ENCODE measurements at regions not wholly inside any gene's neighbourhood (a gene's known extent, or its start where the extent isn't known, plus 50 kb on each side); places are given as distances from the start of the nearest gene placed in this dataset.
"Not testable (repeated sequence)": the region's sequence is repeated elsewhere in the genome, so short reads cannot be mapped to it uniquely, and the experiment has no call there.

DNA sequence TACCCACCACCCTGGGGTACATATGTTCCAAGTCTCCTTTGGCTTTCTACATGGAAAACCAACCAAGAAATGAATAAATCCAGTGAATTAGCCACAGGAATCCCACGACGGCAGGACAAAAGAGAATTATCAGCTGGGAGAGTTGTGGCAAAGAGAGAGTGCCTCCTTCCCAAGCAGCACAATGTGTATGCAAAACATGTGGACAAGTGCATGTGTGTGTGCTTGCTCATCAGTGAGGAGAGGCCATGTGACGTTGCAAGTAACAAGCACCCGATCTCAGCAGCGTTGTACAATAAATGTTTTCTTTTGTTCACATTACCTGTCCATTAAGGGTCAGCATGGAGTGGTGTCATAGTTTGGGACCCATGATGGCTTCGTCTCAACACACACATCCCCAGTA lies 50.0 kb upstream of the EMX2 start:
- DNase-seq (ENCODE audit: low spot score): no peak

DNA sequence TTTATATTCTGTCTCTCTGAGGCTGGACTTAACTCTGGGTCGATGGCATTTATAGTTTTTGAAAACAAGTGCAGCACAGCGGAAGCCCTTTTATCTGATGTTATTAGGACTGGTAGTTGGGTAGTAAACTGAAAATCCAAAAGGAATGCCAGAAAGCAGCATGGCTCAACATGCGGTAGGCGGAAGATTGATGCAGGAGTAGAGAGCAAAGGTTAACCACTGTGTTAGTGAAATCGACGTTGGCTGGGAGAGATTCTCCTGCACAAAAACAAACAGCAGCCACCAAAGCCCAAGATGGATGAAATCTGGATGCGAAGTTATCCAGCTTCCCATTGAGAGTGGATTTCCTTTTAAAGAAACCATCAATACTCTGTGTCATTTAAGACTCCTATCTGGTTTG lies 54.5 kb upstream of the EMX2 start:
- DNase-seq (ENCODE audit: low spot score): no peak

DNA sequence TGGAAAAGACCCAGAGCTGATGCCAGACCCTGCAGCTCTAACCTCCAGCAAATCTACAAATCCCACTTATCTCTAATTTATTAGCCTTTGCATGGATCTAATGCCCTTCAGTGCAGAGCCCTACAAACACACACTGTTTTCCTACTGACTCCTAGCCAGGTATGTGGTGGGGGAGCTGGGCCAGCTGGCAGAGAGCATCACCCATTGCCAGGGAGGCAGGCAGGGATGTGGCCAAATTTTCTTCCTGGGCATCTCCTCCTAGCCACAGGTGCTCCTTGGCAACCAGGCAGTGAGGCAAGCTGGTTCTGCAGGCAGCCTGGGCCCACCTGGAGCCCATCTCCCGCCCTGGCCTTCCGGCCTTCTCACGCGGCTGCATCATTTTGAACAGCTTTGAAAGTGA lies 55.9 kb upstream of the EMX2 start:
- no peak for DNase-seq (ENCODE audit: low spot score)

DNA sequence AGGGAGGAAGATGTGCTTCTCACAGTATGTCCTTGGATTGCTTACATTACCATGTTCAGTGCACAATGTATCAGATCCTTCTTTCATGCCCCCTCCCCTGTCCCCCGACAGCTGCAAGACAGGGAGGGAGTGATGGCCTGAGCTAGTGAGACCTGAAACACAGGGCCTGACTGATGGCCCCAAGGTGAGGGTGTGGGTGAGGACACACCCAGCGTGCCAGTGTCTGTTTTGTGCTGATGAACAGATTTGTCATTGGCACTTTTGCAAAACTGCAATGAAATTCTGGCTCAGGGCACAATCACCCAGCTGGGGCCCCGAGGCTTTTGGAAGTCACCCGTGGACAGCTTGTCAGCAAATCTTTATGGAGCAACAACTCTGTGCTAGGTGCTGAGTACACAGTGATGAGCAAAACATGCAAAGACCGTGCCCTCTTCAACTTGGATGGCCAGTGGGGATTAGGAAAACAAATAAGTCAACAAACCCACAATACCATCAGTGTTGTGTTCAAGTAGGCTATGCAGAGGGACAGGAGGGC lies 59.4 kb upstream of the EMX2 start:
- no peak for DNase-seq (ENCODE audit: low spot score)

DNA sequence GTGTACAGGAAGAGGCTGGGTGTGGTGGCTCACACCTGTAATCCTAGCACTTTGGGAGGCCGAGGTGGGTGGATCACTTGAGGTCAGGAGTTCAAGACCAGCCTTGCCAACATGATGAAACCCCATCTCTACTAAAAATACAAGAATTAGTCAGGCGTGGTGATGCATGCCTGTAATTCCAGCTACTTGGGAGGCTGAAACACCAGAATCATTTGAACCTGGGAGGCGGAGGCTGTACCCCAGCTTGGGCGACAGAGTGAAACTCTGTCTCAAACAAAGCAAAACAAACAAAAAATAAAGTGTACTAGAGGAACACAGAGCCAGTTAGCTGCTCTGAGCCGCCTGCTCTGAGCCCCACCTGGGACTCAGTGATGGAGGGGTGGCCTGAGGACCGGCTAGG lies 61.5 kb upstream of the EMX2 start:
- DNase-seq (ENCODE audit: low spot score): not testable (repeated sequence)

DNA sequence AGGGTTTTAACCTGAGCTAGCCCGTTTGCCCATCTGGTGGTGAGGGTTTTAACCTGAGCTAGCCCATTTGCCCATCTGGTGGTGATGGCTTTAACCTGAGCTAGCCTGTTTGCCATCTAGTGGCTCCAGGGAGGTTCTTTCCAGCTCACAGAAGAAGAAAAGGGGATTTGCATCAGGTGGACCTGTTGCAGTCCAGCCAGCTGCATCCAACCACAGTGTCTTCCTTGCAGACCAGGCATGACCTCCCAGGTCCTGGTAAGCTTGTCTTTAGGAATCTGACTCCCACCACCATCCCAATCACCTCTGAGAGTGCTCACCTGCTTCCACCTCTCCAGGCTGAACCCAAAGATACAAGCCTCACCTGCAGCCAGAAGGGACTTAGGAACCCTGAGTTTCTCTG lies 62.4 kb upstream of the EMX2 start:
- no peak for DNase-seq (ENCODE audit: low spot score)

DNA sequence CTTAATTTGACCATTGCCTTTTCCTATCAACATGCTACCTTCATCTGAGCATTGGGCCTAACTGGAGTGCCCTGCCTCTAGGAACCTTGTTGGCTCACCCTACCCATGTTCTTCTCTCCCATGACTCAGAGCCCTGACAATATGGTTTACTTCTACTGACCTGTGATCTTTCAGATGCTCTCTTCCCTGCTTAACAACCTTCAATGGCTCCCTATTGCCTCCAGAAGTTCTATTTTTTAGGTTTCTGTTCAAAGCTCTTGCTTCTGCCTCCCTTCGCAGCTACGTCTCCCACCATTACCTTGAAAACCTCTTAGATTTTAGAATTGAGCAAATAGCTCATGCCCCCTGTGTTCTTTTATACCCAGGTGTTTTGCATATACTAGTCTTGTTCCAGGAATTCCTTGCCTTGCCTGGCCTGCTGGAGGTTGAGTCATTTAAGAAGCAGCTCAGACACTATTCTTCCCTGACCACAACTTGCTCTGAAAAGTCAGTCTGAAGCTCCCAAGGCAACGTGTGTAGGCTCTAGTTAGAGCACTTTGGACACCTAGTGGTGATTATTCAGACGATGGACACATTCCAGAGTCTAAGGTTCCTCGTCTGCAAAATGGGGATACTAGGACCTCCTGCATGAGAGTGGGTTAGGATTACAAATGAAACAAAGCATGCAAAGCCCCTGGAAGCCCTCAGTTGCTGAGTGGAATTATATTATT lies 64.4 kb upstream of the EMX2 start:
- no peak for DNase-seq (ENCODE audit: low spot score)

DNA sequence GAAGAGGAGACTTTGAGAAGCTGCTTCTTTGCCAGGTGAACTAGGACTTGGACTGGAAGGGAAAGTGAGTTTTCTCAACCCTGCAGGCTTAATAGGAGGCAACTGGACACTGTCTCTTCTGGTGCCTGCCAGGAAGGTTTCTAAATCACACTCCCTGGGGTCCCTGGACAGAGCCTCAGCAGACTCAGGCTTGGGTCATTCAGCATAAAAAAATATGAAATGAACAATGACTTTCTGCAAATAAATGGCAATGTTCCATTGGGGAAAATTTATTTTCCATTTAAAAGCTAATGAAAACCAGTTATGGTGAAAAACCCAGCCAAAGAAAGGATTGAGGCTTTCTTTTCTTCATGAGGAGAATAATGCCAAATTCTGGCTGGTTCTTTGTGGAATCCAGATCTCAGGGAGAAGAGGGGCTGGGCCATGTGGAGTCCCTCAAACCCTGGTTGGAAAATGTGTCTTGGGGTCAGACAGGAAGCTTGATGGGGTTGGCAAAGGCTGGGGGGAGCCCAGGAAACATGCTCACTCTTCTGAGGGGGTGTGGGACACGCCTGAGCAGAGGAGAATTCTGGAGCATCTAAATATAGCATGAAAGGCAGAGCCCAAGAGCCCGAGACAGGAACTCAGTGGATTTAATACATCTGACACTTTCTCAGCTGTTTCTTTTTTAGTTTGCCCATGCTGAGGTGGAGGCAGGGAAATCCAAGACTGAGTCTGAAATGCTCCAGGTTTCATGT lies 65.2 kb upstream of the EMX2 start:
- no peak for DNase-seq (ENCODE audit: low spot score)

DNA sequence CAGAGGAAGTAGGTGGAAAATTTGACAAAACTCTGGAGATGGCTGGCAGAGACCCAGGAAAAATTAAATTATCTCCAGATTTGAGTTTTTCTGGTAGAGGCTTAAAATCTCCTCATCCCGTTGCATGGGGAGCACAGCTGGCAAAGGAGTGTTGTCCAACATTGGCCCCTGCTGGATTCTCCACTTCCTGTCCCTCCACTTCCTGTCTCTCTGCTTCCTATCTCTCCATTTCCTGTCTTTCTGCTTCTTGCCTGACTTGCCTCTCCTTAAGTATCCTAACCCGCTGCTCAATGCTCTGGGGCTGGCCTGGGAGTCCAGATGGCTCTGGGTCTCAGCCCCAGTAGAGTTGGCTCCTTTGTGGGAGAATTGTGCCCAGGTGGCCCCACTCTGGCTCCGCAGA lies 65.8 kb upstream of the EMX2 start:
- DNase-seq (ENCODE audit: low spot score): no peak

DNA sequence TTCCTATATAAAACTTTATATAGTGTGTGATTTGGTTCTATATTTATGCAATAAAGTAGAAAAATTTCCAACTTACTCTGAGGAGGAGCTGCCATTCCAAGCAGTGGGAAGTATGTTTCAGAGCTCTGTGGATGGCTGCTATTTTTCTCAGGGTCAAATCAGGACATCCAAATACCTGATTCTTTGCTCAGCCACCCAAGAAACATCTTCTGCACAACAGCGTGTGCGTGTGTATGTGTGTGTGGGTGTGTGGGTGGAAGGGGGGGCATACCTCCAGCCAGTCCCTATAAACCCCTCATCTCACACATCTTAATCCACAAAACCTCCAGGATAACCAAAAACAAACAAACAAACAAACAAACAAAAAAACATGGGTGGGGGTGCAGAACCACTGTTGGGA lies 66.3 kb upstream of the EMX2 start:
- no peak for DNase-seq (ENCODE audit: low spot score)

DNA sequence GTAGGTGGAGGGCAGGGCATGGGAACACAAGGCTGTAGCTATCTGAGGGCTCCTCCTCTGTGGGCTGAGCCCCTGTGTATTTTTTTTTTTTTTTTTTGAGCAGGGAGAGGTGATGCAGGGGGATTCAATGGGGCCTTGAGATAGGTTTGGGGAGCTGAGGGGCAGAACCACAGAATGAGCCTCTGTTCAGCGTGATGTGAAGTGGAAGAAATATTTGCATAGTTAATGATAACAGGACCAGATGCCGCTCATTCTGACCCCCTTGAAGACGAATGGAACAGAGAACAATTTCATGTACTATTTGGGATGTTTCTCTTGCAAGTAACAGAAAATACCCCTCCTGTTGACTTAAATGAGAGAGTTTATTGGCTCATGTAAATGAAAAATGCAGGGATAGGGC lies 69.7 kb upstream of the EMX2 start:
- no peak for DNase-seq (ENCODE audit: low spot score)

DNA sequence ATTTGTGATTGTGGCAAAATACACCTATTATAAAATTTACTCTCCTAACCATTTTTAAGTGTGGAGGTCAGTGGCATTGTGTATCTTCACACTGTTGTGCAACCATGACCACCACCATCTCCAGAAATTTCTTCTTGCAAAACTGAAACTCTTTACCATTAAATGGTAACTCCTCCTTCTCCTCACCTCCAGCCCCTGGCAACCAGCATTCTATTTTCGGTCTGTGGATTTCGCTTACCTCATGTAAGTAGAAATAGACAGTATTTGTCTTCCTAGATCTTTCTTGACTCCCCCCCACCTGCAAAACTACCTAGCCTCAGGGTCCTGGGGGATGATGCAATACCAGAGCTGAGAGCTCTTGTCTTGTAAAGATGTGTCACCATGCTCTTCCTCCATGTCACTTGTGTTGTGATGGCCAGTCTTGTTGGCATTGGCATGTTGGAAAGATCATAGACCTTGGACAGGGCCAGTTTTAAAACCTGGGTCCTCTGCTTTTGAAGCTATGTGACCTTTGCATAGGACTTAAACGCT lies 71.1 kb upstream of the EMX2 start:
- no peak for DNase-seq (ENCODE audit: low spot score)

DNA sequence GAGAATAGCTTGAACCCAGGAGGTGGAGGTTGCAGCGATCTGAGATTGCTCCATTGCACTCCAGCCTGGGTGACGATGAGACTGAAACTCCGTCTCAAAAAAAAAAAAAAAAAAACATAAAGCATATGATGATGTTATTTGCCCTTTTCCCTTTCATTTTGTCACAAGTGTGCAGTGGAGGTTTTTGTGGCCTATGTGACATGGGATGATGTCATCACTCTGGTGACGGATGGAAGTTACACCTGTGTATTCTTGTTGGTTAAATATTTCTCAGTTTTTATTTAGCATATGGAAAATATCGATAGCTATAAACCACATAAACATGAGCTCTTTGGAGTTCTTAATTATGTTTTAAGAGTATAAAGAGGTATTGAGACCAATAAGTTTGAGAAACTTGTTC lies 71.8 kb upstream of the EMX2 start:
- DNase-seq (ENCODE audit: low spot score): no peak

DNA sequence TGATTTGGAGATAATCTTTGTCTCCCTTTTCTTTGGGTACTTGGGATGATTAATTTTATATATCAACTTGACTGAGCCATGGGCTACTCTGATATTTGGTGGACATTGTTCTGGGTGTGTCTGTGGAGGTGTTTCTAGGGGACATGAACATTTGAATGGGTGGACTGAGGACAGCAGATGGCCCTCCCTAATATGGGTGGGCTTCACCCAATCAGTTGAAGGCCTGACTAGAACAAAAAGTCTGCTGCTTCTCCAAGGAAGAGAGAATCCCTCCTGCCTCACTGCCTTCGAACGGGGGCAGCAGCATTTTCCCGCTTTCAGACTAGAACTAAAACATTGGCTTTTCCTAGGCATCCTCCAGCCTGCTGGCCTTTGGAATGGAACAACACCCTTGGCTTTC lies 73.9 kb upstream of the EMX2 start:
- no peak for DNase-seq (ENCODE audit: low spot score)

DNA sequence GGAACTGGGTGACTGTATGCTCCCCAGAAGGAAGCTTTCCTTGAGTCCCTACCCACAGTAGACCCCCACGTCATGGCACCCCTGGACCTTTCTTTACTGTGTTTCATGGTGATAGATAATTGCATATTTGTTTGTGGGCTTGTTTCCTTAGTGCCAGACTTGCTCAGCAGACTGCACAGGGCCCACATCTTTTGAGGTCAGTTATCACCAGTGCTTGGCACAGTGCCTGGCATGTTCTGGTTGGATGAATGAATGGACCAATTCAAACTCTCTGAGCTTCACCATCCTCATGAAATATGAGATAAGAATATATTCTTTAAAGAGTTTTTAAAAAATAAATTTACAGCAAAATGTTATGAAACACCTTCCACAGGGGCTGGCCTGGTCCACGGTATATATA lies 78.4 kb upstream of the EMX2 start:
- DNase-seq (ENCODE audit: low spot score): no peak

DNA sequence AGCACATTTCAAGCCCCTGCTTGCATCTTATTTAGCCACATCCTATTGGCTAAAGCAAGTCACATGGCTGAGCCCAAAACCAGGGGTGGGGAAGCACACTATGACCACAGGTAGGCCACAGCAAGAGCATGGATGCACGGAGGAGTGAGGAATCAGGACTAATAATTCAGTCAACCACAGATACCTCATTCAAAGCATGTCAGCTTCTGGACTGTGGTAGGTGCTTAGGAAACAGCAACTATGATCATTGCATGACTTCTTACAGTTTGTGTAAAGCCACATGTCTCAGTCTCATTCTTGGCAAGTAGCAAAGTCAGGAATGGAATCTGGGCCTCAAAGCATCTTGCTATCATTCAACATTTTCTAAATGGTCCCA lies 79.0 kb upstream of the EMX2 start:
- DNase-seq (ENCODE audit: low spot score): no peak

DNA sequence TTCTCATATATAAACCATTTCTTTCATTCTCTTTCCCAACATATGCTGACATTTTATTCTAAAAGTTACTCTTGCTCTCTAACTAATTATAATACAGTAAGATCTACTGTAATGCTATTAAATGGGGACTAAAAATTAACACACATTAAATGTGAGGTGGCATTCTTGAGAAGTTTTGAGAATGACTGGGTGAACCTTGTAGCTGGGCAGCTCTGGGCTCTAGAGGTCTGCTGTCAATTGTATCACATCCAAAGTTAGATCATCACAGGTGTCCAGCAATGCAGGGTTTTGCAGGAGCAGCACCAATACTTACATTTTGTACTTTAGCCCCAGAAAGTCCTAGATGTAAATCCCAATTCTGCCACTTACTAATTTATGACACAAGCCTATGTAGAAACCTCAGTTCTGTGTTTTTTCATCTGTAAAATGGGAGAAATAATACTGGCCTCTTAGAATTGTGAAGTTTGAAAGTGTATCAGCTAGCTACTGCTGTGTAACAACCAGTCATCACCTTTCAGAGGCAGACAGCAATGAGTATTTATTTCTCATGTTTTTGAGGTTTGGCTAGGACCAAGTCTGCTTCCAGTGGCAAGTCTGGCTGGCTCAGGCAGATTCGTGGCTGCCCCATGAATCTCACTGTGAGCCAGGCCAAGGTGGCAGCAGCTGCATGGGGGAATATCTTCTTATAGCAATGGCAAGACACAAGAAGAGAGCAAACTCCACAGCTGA lies 79.6 kb upstream of the EMX2 start:
- DNase-seq (ENCODE audit: low spot score): no peak

DNA sequence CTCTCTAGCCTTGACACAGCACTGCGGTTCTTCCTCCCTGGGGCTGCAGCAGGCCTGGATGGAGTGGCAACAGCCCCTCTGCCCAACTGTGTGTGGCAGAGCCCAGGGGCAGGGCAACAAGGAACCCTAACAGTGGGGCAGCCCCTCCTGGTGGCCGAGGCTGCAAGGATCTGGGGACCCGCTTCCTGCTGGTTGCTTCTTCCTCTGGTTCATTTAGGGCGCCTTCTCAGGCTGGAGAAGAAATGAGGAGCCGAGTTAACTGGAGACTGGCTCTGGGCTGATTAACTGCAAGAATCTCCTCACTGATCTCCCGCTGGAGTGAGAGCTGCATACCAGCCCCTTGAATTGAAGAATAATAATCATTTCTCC lies 80.1 kb upstream of the EMX2 start:
- no peak for DNase-seq (ENCODE audit: low spot score)

DNA sequence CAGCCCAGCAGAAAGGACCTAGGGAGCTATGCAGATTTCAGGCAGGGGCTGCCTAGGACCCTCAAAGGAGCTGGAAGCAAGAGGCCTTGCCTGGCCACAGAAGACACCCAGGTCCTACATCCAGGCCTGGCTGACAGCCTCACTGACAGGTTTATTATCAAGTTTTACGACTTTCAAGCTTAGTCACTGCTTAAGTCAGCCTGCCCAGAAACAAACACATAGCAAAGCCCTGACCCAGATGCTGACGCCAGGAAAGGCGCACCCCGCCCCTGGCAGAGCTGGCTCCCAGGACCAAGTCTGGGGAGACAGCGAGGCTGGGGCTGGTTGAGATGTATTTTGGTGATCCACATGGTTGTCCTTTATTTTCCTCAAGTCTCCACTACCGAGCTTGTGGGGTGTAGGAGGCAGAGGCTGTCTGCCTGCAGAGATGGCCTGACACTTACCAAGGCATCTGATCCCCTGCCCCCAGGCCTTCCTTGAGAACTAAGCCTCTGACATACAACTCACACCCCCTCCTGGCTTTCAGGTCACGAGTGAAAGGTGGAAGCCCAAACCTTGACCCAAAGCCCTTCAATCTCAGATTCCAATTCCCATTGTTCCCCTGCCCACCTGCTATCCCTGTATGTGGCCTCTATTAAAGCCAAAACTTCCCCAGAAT lies 80.7 kb upstream of the EMX2 start:
- DNase-seq (ENCODE audit: low spot score): no peak

DNA sequence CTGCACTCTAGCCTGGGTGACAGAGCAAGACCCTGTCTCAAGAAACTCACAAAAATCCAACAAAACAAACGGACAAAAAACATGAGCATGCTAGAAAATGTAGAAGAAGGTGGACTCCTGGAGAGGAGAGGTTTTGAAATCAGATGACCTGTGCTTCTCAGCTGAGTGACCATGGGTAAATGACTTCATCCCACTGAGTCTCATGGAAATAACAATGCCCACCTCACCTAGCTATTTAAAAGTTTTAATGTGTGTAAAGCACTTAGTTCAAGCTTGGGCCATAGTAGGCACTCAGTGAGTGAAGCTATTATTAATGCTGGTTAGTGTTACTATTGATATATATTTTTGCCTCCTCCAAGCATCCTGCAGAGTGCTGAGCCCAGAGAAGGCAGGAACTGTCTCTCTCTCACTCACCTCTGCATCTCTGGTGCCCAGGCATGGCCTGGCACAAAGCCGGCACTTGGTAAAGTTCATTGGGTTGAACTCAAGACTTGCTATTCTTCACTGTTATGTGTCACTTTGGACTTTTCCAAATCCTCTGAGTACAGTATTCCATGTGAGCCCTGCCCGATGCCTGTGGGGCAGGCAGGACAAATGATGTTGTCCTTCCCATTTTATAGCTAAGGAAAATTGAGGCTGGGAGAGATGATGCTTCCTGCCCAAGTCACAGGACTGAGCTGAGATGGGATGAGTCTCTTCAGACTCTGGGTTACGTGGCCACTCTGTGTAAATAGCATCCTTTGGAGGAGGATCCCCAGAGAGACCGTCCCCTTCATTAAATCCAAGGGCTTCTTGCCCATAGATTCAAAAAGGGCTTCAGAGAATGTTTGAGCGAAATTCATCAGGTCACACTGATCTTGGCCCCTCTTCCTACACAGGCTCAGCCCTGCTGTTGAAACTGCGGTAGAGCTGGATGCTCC lies 81.4 kb upstream of the EMX2 start:
- no peak for DNase-seq (ENCODE audit: low spot score)

DNA sequence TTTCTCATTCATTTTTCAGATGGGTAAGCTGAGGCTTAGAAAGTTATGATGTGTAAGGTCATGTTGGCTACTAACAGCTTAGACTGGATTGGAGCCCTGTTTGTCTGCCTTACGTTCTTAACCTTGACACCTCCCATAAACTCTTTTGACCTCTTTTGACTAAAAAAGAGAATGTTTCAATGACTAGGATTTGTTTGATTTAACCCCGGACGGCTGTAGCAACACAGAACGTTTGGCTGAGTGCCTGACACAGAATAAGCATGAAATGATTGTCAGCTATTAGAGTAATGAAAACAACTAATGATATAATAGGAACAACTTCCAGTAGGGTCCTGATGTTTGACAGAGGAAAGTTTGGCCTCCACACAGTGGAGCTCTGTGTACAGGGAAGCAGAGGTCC lies 83.3 kb upstream of the PDZD8 start:
- no peak for DNase-seq (ENCODE audit: low spot score)

Measured in left forelimb (tissue), 1 donor.